ENCODE measurements at regions not wholly inside any gene's neighbourhood (a gene's known extent, or its start where the extent isn't known, plus 50 kb on each side); places are given as distances from the start of the nearest gene placed in this dataset.

DNA sequence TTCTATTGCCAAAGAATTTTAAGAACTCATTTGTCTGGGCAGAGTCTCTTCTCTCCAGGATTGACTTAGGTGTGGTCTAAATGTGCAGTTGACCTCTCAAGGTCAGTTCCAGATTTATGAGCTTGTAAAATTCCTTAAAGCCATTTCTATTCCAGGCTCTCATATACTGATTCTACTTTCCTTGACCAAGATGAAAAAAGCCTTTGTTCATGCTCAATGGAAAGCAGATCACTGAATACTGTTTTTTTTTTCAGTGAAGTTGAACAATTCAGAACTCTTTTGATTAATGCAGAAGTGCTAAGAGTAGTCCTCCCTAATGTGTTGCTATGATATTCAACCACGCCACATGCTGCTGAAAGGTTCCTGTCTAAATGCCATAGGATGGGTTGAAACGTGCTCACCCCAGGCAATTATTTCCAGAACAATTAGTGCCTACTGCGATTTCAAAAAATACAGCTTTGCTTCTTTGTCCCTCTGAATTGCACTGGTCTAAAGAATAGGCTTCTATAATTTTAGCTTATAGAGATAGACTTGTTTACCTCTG, 312.4 kb upstream of the PABPC5 start:
- no peak overlapping the region for H4K91ac ChIP-seq (ENCODE audit: insufficient read length, low read depth, low read length)
- Mint-ChIP-seq H3K27me3 (ENCODE audit: low read depth) (no peaks in the 10 kb centered on the region), H3K9me3 (peaks cover 0 to 5% of the 10 kb centered on the region in 2 experiments; a peak in 3 of 5 replicates), H3K36me3 (ENCODE audit: insufficient read depth in 1 of 3, low read depth in 3 of 3) (peaks cover 0 to 3% (median 1%) of the 10 kb centered on the region in 3 experiments; a peak in 3 of 7 replicates), H3K27ac (no peak overlapping the region), H3K4me1 (no peaks in the 10 kb centered on the region), H3K4me3 (no peak overlapping the region)
- H2BK120ac ChIP-seq (ENCODE audit: low read depth, low read length, poor library complexity, severe bottlenecking), result no peak overlapping the region
- H3T11ph ChIP-seq (ENCODE audit: low read length), result no peak overlapping the region
- DNase-seq, result no peak
- H3K23ac ChIP-seq (ENCODE audit: insufficient read length, low read depth, low read length), result no peak overlapping the region
- no peak overlapping the region for H2BK20ac ChIP-seq (ENCODE audit: low read depth, low read length, poor library complexity, severe bottlenecking)
- no peaks in the 10 kb centered on the region for H3K79me2 ChIP-seq (ENCODE audit: insufficient read depth, low read length)
- no peak overlapping the region for H3K27ac ChIP-seq (ENCODE audit: insufficient read length, low read depth, low read length)
- H3K14ac ChIP-seq (ENCODE audit: insufficient read depth, low read length), result no peak overlapping the region
- H3K4me1 ChIP-seq (ENCODE audit: insufficient read depth, low read length), result no peaks in the 10 kb centered on the region
- no peak overlapping the region for H3K9ac ChIP-seq (ENCODE audit: extremely low read depth, insufficient read length, low read length)
- no peaks in the 10 kb centered on the region; the same call in 1 of the 2 replicates for H3K27me3 ChIP-seq (ENCODE audit: insufficient read depth, low read length)
- no peak overlapping the region for H3K56ac ChIP-seq (ENCODE audit: insufficient read length, low read depth, low read length)
- TF ChIP-seq, protein P1, sequence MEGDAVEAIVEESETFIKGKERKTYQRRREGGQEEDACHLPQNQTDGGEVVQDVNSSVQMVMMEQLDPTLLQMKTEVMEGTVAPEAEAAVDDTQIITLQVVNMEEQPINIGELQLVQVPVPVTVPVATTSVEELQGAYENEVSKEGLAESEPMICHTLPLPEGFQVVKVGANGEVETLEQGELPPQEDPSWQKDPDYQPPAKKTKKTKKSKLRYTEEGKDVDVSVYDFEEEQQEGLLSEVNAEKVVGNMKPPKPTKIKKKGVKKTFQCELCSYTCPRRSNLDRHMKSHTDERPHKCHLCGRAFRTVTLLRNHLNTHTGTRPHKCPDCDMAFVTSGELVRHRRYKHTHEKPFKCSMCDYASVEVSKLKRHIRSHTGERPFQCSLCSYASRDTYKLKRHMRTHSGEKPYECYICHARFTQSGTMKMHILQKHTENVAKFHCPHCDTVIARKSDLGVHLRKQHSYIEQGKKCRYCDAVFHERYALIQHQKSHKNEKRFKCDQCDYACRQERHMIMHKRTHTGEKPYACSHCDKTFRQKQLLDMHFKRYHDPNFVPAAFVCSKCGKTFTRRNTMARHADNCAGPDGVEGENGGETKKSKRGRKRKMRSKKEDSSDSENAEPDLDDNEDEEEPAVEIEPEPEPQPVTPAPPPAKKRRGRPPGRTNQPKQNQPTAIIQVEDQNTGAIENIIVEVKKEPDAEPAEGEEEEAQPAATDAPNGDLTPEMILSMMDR (conservative IDR thresholded peaks at IDR 0.05), result no peak
- no peaks in the 10 kb centered on the region for H3K79me1 ChIP-seq (ENCODE audit: insufficient read depth, low read depth, low read length, poor library complexity, severe bottlenecking)
- no peak overlapping the region for H3K18ac ChIP-seq (ENCODE audit: insufficient read length, low read depth, low read length)
- H2BK5ac ChIP-seq (ENCODE audit: insufficient read length, low read length), result no peak overlapping the region
- H2AFZ ChIP-seq (ENCODE audit: low read length), result no peak overlapping the region
- no peak overlapping the region for H2BK15ac ChIP-seq (ENCODE audit: low read depth, low read length)
- H4K20me1 ChIP-seq (ENCODE audit: control insufficient read depth, insufficient read depth, insufficient read length), result no peaks in the 10 kb centered on the region
- H3K4me2 ChIP-seq (ENCODE audit: insufficient read depth, insufficient read length, low read length), result no peak overlapping the region
- H3K9me3 ChIP-seq (ENCODE audit: control insufficient read depth, low read depth, low read length), result no peaks in the 10 kb centered on the region
- WGBS (ENCODE audit: extremely low coverage, insufficient read length, low lambda C conversion rate), result no CpG with 5 or more reads among the region's 3 CpGs
- no peak overlapping the region for H3K4ac ChIP-seq (ENCODE audit: low read depth, low read length)
- H4K8ac ChIP-seq (replicated peaks; ENCODE audit: insufficient read length, low read depth, low read length), result no peak overlapping the region
- H4K5ac ChIP-seq (ENCODE audit: insufficient read length, low read depth, low read length), result no peak overlapping the region
- H3K23me2 ChIP-seq (ENCODE audit: insufficient read length, low read depth, low read length, poor library complexity, severe bottlenecking), result no peaks in the 10 kb centered on the region
- no peak overlapping the region for H2AK5ac ChIP-seq (ENCODE audit: insufficient read length, low read length)
- no peak overlapping the region for H2BK12ac ChIP-seq (ENCODE audit: insufficient read length, low read depth, low read length)

Data from H9 (cell line).